HL-60 (cell line): ENCODE measurements at regions not wholly inside any gene's neighbourhood (a gene's known extent, or its start where the extent isn't known, plus 50 kb on each side); places are given as distances from the start of the nearest gene placed in this dataset.

Experiments used
- DNase-seq, 2 experiments: peaks; one replicate each; pipeline ENCODE4 v3.0.0-alpha.2; 2010 to 2020; ENCODE audit warnings: low read depth in 1 of 2, low spot score in 1 of 2
- H3K27ac ChIP-seq: fragments of 250-450 bp; sonication (Bioruptor Pico); replicated peaks from 2 replicates; pipeline ENCODE4 v1.5.1; 2020; ENCODE audit warnings: mild to moderate bottlenecking, moderate library complexity
- H3K27me3 ChIP-seq: fragments of 250-450 bp; sonication (Bioruptor Pico); 2 replicates; pipeline ENCODE4 v1.5.1; 2021; ENCODE audit warnings: mild to moderate bottlenecking, moderate library complexity; ENCODE audit not compliant: insufficient read depth, poor library complexity, severe bottlenecking
- H3K4me3 ChIP-seq: replicated peaks from 2 replicates; pipeline ENCODE4 v1.5.1; 2011; ENCODE audit warnings: mild to moderate bottlenecking, control low read depth, low read length; ENCODE audit not compliant: insufficient read depth
- GABPA ChIP-seq: IDR thresholded peaks from 2 replicates; pipeline ENCODE4 v1.6.1; 2012; ENCODE audit warnings: low read depth
- POLR2AphosphoS5 ChIP-seq: IDR thresholded peaks from 2 replicates; pipeline ENCODE4 v1.6.1; 2012; ENCODE audit warnings: low read depth
- SPI1 ChIP-seq: IDR thresholded peaks from 2 replicates; pipeline ENCODE4 v1.6.1; 2012; ENCODE audit warnings: low read depth, mild to moderate bottlenecking, borderline replicate concordance
- TF ChIP-seq, protein P1 (sequence below): IDR thresholded peaks from one replicate; pipeline ENCODE4 v1.5.1; 2011; ENCODE audit warnings: low read length, control low read depth, inconsistent platforms; ENCODE audit not compliant: insufficient read depth
- TF ChIP-seq, protein P2 (sequence below): IDR thresholded peaks from 2 replicates; pipeline ENCODE4 v1.6.1; 2012; ENCODE audit warnings: low read depth; ENCODE audit not compliant: insufficient replicate concordance

DNA sequence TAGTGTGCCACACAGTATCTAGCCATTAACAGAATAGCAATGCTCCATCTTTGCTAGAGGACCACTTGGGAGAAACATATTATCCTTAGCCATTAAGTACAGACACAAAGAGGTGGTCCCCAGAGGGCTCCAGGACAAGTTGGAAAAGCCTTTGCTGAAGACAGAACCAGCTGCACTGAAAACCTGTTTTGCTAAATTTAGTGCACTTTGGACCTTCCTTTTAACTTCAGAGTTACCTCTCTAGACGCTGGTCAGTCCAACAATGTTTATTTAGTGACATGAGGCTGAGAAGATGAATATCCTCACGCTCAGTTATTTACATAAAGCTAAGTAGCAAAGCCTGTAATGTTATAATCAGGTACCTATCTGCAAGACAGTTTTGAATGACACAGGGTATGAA lies 265.0 kb upstream of the ZNF608 start:
- no peak overlapping the region for H3K27ac ChIP-seq
- TF ChIP-seq SPI1 = no peak
- no peak for TF ChIP-seq POLR2AphosphoS5
- TF ChIP-seq, protein P1, sequence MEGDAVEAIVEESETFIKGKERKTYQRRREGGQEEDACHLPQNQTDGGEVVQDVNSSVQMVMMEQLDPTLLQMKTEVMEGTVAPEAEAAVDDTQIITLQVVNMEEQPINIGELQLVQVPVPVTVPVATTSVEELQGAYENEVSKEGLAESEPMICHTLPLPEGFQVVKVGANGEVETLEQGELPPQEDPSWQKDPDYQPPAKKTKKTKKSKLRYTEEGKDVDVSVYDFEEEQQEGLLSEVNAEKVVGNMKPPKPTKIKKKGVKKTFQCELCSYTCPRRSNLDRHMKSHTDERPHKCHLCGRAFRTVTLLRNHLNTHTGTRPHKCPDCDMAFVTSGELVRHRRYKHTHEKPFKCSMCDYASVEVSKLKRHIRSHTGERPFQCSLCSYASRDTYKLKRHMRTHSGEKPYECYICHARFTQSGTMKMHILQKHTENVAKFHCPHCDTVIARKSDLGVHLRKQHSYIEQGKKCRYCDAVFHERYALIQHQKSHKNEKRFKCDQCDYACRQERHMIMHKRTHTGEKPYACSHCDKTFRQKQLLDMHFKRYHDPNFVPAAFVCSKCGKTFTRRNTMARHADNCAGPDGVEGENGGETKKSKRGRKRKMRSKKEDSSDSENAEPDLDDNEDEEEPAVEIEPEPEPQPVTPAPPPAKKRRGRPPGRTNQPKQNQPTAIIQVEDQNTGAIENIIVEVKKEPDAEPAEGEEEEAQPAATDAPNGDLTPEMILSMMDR = no peak
- TF ChIP-seq, protein P2, sequence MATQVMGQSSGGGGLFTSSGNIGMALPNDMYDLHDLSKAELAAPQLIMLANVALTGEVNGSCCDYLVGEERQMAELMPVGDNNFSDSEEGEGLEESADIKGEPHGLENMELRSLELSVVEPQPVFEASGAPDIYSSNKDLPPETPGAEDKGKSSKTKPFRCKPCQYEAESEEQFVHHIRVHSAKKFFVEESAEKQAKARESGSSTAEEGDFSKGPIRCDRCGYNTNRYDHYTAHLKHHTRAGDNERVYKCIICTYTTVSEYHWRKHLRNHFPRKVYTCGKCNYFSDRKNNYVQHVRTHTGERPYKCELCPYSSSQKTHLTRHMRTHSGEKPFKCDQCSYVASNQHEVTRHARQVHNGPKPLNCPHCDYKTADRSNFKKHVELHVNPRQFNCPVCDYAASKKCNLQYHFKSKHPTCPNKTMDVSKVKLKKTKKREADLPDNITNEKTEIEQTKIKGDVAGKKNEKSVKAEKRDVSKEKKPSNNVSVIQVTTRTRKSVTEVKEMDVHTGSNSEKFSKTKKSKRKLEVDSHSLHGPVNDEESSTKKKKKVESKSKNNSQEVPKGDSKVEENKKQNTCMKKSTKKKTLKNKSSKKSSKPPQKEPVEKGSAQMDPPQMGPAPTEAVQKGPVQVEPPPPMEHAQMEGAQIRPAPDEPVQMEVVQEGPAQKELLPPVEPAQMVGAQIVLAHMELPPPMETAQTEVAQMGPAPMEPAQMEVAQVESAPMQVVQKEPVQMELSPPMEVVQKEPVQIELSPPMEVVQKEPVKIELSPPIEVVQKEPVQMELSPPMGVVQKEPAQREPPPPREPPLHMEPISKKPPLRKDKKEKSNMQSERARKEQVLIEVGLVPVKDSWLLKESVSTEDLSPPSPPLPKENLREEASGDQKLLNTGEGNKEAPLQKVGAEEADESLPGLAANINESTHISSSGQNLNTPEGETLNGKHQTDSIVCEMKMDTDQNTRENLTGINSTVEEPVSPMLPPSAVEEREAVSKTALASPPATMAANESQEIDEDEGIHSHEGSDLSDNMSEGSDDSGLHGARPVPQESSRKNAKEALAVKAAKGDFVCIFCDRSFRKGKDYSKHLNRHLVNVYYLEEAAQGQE = no peak
- no peak for TF ChIP-seq GABPA

DNA sequence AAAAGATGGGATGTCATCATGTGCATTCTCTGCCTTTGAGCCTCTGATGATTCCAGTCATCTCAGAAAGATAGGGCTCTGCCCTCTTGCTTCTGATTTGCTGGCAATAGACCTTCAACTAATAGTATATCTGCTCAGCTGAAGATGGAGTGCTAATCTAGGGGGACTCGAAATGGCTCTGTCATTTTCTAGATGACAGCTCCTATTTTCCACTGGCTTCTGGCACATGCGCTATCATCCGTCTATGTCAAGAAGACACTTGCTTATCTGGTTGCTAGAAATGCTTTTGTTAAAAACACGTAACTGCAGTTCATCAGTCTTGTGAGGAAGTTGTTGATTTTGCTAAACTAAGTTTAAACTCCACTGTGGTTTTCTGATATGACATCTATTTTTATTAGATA lies 265.5 kb upstream of the ZNF608 start:
- no peak for DNase-seq
- TF ChIP-seq GABPA (no peak), SPI1 (no peak), POLR2AphosphoS5 (no peak)
- TF ChIP-seq, protein P1 = no peak
- TF ChIP-seq, protein P2 = no peak
- Histone ChIP-seq H3K4me3 (no peak overlapping the region), H3K27me3 (no peaks in the 10 kb centered on the region), H3K27ac (no peak overlapping the region)

More for the DNA sequence above, 265.0 kb upstream of the ZNF608 start:
- Histone ChIP-seq H3K4me3 (no peak overlapping the region), H3K27me3 (no peaks in the 10 kb centered on the region)
- DNase-seq = no peak

DNA sequence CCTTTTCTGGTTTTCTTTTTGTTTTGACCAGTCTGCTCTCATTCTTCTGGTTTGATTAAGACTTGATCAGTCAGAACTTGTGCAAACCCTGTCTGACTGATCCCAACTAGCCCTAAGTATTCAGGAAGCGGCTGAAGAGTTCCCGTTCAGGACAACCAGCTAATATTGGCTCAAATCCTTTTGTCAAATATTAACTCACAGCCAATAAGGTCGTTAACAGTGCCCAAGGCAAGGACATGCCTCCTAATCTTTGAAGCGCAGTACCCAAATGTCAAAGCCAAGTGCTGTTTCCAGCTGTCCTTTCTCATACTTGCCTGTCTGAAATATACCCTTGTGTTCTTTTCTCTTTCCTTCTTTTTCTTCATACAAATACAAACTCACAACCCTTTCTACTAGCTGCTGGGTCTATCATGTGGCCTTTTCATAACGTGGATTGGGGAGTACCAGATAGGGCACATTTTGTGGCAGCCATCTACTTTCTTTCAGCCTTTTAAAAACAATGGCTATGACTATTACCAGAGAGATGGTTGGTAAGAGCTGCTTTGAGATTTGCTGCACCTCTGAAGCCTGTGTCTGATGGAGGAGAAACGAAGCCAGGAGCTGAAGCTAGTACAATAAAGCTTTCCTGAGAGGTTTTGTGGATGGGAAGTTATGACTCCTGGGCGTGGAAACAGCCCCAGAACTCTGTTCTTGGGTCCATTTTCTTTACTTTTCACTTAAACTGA lies 266.4 kb upstream of the ZNF608 start:
- TF ChIP-seq, protein P2 = no peak
- TF ChIP-seq, protein P1 = no peak
- no peak for TF ChIP-seq SPI1
- TF ChIP-seq GABPA = no peak
- no peak for TF ChIP-seq POLR2AphosphoS5
- Histone ChIP-seq H3K27ac (no peak overlapping the region), H3K27me3 (no peaks in the 10 kb centered on the region), H3K4me3 (no peak overlapping the region)
- DNase-seq = no peak
